ENCODE measurements at regions not wholly inside any gene's neighbourhood (a gene's known extent, or its start where the extent isn't known, plus 50 kb on each side); places are given as distances from the start of the nearest gene placed in this dataset.

- Histone ChIP-seq H4K20me1 (replicated peaks; ENCODE audit: control insufficient read depth, extremely low read depth, insufficient read depth, low read length) (no peaks in the 10 kb centered on the region), H3K9me3 (replicated peaks; ENCODE audit: control insufficient read depth, insufficient read depth, low read length) (no peaks in the 10 kb centered on the region), H3K36me3 (ENCODE audit: control insufficient read depth in 2 of 2, extremely low read depth in 1 of 2, insufficient read depth in 2 of 2, low read length in 2 of 2) (no peaks in the 10 kb centered on the region), H3K9ac (replicated peaks; ENCODE audit: extremely low read depth, insufficient read depth, low read length) (no peak overlapping the region), H3K27ac (ENCODE audit: insufficient read depth, low read depth, low read length) (peak overlapping the region; percentile 34), H3K4me1 (ENCODE audit: control insufficient read depth, extremely low read depth, insufficient read depth, low read length) (peaks cover 23% of the 10 kb centered on the region), H2AFZ (ENCODE audit: low read depth, low read length) (no peak overlapping the region), H3K27me3 (ENCODE audit: control insufficient read depth in 2 of 2, insufficient read depth in 2 of 2, low read length in 2 of 2) (no peaks in the 10 kb centered on the region), H3K79me2 (ENCODE audit: control insufficient read depth, insufficient read depth, low read length) (no peaks in the 10 kb centered on the region), H3K4me2 (ENCODE audit: insufficient read depth, low read length) (peak overlapping the region; percentile 24), H3K4me3 (replicated peaks in 1 of 3; ENCODE audit: insufficient read depth in 1 of 3, low read depth in 1 of 3, low read length in 3 of 3) (no peak overlapping the region), H3K9me1 (replicated peaks; ENCODE audit: control insufficient read depth, extremely low read depth, insufficient read depth, low read length) (no peaks in the 10 kb centered on the region)
- dilution Hi-C loops (cut with MboI; ENCODE audit: extremely low pct_ligation_motif_present, low sequenced_read_pairs) (no loop called here), intact Hi-C loops (cut with micrococcal nuclease) (loop anchor here (5.0 kb wide), 1 partner anchor 50 kb away; no protein-coding TSS in a partner anchor)
- no peak for TF ChIP-seq CTCF (IDR thresholded peaks at IDR 0.05; ENCODE audit: extremely low read depth in 1 of 2, insufficient read depth in 1 of 2, low read depth in 1 of 2, low read length in 2 of 2)
- no peak for TF ChIP-seq POLR2A (IDR thresholded peaks at IDR 0.05; ENCODE audit: low read depth, low read length)
- TF ChIP-seq GATA2 (IDR thresholded peaks at IDR 0.05; ENCODE audit: insufficient read depth, insufficient read length, low read depth, low read length): no peak
- no peak for TF ChIP-seq MAX (IDR thresholded peaks at IDR 0.05; ENCODE audit: insufficient read depth, insufficient read length)
- TF ChIP-seq POLR2AphosphoS5 (IDR thresholded peaks at IDR 0.05; ENCODE audit: insufficient read depth, low read depth, low read length): no peak
- TF ChIP-seq FOS (IDR thresholded peaks at IDR 0.05; ENCODE audit: borderline replicate concordance, insufficient read depth, low read length): no peak
- TF ChIP-seq EZH2 (IDR thresholded peaks at IDR 0.05; ENCODE audit: borderline replicate concordance, low read depth, low read length, severe bottlenecking): no peak
- TF ChIP-seq JUN (IDR thresholded peaks at IDR 0.05; ENCODE audit: borderline replicate concordance, insufficient read depth, insufficient read length, low read depth): no peak
- no peak for TF ChIP-seq MYC (IDR thresholded peaks at IDR 0.05; ENCODE audit: low read depth, low read length)
- CTCF ChIA-PET: interaction anchor here (0.9 to 1.1 kb wide), 2 partner anchors 21 to 25 kb away, joined by 3 read pairs; no protein-coding TSS in a partner anchor
- no TSS peak for BruUV-seq (replicated peaks)
- POLR2A ChIA-PET: no interaction called here
- FAIRE-seq (no peak), DNase-seq (ENCODE audit: low read depth, low spot score) (peak; percentile 57)
Measured at GRCh38 chrX:68997511-68997910, 167.7 kb downstream of the PJA1 start.

All from endothelial cell of umbilical vein (primary cell).